Dermis blood vessel endothelial cell (primary cell): ENCODE measurements at regions not wholly inside any gene's neighbourhood (a gene's known extent, or its start where the extent isn't known, plus 50 kb on each side); places are given as distances from the start of the nearest gene placed in this dataset.

Experiments
- DNase-seq: peaks from one replicate; pipeline ENCODE4 v3.0.0; 2010

GRCh38 chr5:107325866-107326265, 344.9 kb downstream of the EFNA5 start:
- no peak for DNase-seq

GRCh38 chr5:107324809-107325208, 345.9 kb downstream of the EFNA5 start:
- DNase-seq = no peak

- no peak for DNase-seq
Observed at GRCh38 chr5:107324071-107324470, 346.7 kb downstream of the EFNA5 start.

GRCh38 chr5:107323536-107323935, 347.2 kb downstream of the EFNA5 start:
- no peak for DNase-seq

- DNase-seq = peak; percentile 61
Observed at GRCh38 chr5:107322936-107323335, 347.8 kb downstream of the EFNA5 start.

GRCh38 chr5:107321906-107322305, 348.8 kb downstream of the EFNA5 start:
- DNase-seq = peak; percentile 72

- DNase-seq = peak; percentile 67
Observed at GRCh38 chr5:107320846-107321245, 349.9 kb downstream of the EFNA5 start.

GRCh38 chr5:107320376-107320775, 350.4 kb downstream of the EFNA5 start:
- DNase-seq = no peak

- no peak for DNase-seq
Observed at GRCh38 chr5:107319901-107320300, 350.8 kb downstream of the EFNA5 start.

GRCh38 chr5:107314330-107314729, 356.4 kb downstream of the EFNA5 start:
- no peak for DNase-seq

GRCh38 chr5:107313921-107314320, 356.8 kb downstream of the EFNA5 start:
- DNase-seq = no peak

- DNase-seq = no peak
Observed at GRCh38 chr5:107313098-107313497, 357.6 kb downstream of the EFNA5 start.

- DNase-seq = no peak
Observed at GRCh38 chr5:107310181-107310580, 360.6 kb downstream of the EFNA5 start.

GRCh38 chr5:107306594-107306993, 364.1 kb downstream of the EFNA5 start:
- no peak for DNase-seq

GRCh38 chr5:107306002-107306401, 364.7 kb downstream of the EFNA5 start:
- DNase-seq = no peak

GRCh38 chr5:107304684-107305083, 366.1 kb downstream of the EFNA5 start:
- no peak for DNase-seq

- no peak for DNase-seq
Observed at GRCh38 chr5:107303171-107303968, 367.4 kb downstream of the EFNA5 start.

GRCh38 chr5:107302441-107302840, 368.3 kb downstream of the EFNA5 start:
- no peak for DNase-seq

- DNase-seq = no peak
Observed at GRCh38 chr5:107301999-107302398, 368.7 kb downstream of the EFNA5 start.

- no peak for DNase-seq
Observed at GRCh38 chr5:107300721-107301327, 369.9 kb downstream of the EFNA5 start.

- no peak for DNase-seq
Observed at GRCh38 chr5:107296572-107296971, 374.2 kb downstream of the EFNA5 start.

- DNase-seq = no peak
Observed at GRCh38 chr5:107295914-107296313, 374.8 kb downstream of the EFNA5 start.

GRCh38 chr5:107294669-107295068, 376.1 kb downstream of the EFNA5 start:
- DNase-seq = no peak

GRCh38 chr5:107294211-107294550, 376.6 kb downstream of the EFNA5 start:
- no peak for DNase-seq
